AG09309 (cell line): ENCODE measurements at regions not wholly inside any gene's neighbourhood (a gene's known extent, or its start where the extent isn't known, plus 50 kb on each side); places are given as distances from the start of the nearest gene placed in this dataset.

Experiments used
- DNase-seq: peaks from one replicate; pipeline ENCODE4 v3.0.0-alpha.2; 2010; ENCODE audit warnings: low read depth
- H3K4me3 ChIP-seq: 2 replicates; pipeline ENCODE4 v1.5.1; 2011; ENCODE audit warnings: mild to moderate bottlenecking, low read depth, low read length, moderate library complexity; ENCODE audit not compliant: control insufficient read depth
- CTCF ChIP-seq: IDR thresholded peaks from 2 replicates; pipeline ENCODE4 v1.5.1; 2011; ENCODE audit warnings: mild to moderate bottlenecking, low read depth, low read length, inconsistent platforms; ENCODE audit not compliant: insufficient read depth, control insufficient read depth; ENCODE audit errors: missing control alignments

GRCh38 chr5:133714161-133714915 is 102.0 kb upstream of the FSTL4 start:
- TF ChIP-seq CTCF = no peak
- DNase-seq = no peak
- H3K4me3 ChIP-seq = no peak overlapping the region

GRCh38 chr5:133713751-133714150 is 101.4 kb upstream of the FSTL4 start:
- TF ChIP-seq CTCF = no peak

GRCh38 chr5:133713209-133713608 is 100.9 kb upstream of the FSTL4 start:
- TF ChIP-seq CTCF = no peak
- H3K4me3 ChIP-seq = no peak overlapping the region
- DNase-seq = no peak

More at GRCh38 chr5:133713751-133714150, 101.4 kb upstream of the FSTL4 start:
- DNase-seq = no peak
- H3K4me3 ChIP-seq = no peak overlapping the region

GRCh38 chr5:133712562-133712961 is 100.2 kb upstream of the FSTL4 start:
- DNase-seq = no peak
- no peak for TF ChIP-seq CTCF
- no peak overlapping the region for H3K4me3 ChIP-seq

- DNase-seq = no peak
- H3K4me3 ChIP-seq = no peak overlapping the region
- no peak for TF ChIP-seq CTCF
These were observed 96.9 kb upstream of the FSTL4 start for GRCh38 chr5:133709209-133709725.

- H3K4me3 ChIP-seq = no peak overlapping the region
- no peak for DNase-seq
- no peak for TF ChIP-seq CTCF
These were observed 96.0 kb upstream of the FSTL4 start for GRCh38 chr5:133708331-133708850.

- TF ChIP-seq CTCF = no peak
- no peak overlapping the region for H3K4me3 ChIP-seq
- no peak for DNase-seq
These were observed 95.3 kb upstream of the FSTL4 start for GRCh38 chr5:133707629-133708028.
